Skin epidermis (tissue), 12 donors: ENCODE measurements at regions not wholly inside any gene's neighbourhood (a gene's known extent, or its start where the extent isn't known, plus 50 kb on each side); places are given as distances from the start of the nearest gene placed in this dataset.
"Not testable (repeated sequence)": the region's sequence is repeated elsewhere in the genome, so short reads cannot be mapped to it uniquely, and the experiment has no call there.

ENCODE experiments used
- H3K27ac ChIP-seq, 21 experiments: fragments of 200-600 bp; sonication (generic) in 11 of 21; one replicate each; pipeline ENCODE4 v1.5.0; 2020; ENCODE audit warnings: mild to moderate bottlenecking in 3 of 21, inconsistent platforms in 2 of 21, moderate library complexity in 2 of 21
- H3K4me3 ChIP-seq, 7 experiments: fragments of 200-600 bp; sonication (generic) in 2 of 7; one replicate each; pipeline ENCODE4 v1.5.0; 2020; ENCODE audit warnings: inconsistent platforms in 2 of 7, mild to moderate bottlenecking in 2 of 7, moderate library complexity in 1 of 7

- Histone ChIP-seq H3K27ac (no peak overlapping the region), H3K4me3 (no peak overlapping the region)
Observed at GRCh38 chrX:16316331-16316730, 149.1 kb downstream of the MAGEB17 start.

DNA sequence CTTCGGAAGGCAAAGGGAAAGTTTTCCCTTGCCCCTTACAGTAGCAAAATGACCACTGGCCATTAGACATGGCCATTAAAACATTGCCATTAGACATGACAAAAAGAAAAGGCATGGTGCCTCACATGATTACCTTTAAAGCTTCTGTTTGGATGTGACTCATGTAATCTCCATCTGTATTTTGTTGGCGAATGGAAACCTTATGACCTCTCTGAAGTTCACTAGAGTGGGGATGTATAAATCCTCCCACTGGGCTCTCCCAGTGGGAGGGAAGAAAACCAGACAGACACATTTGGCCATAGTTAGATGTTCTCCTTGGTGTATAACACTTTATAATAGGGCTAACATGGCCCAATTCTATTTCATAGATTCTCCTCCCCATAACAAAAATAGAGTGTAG, 152.6 kb downstream of the MAGEB17 start:
- no peak overlapping the region for H3K4me3 ChIP-seq
- no peak overlapping the region for H3K27ac ChIP-seq

DNA sequence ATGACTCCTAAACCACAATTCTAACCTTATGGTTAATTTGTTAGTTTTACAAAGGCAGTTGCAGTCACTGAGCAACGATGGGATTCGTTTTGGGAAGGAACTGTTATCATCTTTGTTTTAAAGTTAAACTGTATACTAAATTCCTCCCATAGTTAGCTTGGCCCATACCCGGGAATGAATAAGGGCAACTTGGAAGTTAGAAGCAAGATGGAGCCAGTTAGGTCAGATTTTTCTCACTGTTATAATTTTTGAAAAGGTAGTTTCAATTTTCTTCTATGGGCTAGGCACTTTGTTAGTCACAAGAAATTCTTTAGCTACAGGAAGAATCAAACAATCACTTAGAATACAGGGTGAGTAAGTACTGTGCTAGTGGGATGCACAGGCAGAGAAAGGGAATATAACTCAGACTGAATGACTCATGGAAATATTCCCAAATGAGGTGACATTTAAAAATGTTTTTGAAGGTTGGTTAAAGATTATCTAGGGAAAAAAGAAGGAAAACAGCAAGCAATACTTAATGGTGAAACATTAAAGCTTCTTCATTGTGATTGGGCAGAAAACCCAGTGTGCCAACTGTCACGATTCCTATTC, 153.6 kb downstream of the MAGEB17 start:
- H3K4me3 ChIP-seq, result no peak overlapping the region

DNA sequence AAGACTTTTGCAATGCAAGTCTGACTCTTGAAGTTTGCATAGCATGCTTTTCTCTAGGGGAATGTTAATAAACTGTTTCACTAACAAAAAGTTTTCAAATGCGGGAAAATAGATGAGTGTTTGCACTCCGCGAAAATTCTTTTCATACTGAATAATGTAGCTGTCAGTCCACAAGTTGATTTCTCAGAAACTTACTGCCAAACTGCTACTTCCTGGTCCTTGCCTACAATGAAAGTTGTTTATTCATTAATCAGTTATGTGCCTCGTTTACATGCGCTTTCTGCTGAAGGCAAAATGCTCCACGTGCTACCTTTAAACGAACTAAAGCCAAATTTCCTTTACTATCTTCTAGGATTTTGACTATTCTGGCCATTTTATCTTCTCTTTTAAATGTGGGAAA, 166.2 kb downstream of the MAGEB17 start:
- no peak overlapping the region for H3K4me3 ChIP-seq
- no peak overlapping the region for H3K27ac ChIP-seq

More for the DNA sequence above, 153.6 kb downstream of the MAGEB17 start:
- no peak overlapping the region for H3K27ac ChIP-seq

DNA sequence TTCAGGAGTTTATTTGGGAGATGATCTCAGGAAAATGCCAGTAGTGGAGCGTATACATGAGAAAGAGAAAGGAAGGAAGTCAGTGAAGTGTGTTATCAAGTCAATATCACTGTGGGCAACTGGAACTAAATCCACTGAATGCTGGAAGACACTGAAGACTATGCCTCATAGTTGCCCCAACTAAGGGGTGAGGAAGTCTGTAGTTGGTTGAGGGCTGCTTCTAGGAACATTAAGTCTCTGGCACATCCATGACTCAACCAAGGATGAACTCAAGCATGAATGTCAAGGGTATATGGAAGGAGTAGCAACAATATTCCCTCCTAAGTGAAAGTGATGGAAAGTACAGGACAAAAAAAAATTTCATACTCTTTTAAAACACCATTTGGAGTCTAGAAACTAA, 167.9 kb downstream of the MAGEB17 start:
- no peak overlapping the region for H3K4me3 ChIP-seq
- no peak overlapping the region for H3K27ac ChIP-seq

DNA sequence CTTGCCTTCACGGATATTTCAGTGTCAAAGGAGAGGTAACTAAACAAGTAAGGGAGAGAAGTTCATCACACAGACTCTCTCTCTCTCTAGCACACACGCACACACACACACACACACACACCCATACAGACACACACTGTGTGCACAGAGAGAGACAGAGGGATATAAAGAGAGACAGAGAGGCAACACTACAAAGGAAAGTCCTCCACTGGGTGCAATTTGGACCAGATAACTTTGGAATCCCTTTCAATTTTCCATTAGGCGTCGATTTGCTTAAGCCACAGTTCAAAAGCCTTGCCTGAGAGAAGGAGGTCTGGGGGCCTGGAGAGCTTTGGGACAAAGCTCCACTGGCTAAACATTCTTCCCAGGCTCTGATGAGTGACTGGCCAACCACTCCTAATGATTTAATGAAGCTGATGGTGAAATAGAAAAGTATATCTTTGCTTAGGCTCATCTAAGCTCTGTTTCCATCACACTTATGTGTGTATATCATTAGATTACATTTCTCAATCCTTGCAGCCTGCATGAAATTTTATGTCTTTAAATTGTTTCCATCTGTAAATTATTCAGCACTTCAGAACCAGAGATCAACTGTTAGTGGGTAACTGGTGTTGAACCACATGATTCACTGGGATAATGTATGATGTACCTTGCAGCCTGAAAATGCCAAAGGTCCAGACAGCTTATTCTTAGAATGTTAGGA, 180.8 kb downstream of the MAGEB17 start:
- Histone ChIP-seq H3K27ac (no peak overlapping the region), H3K4me3 (no peak overlapping the region)

DNA sequence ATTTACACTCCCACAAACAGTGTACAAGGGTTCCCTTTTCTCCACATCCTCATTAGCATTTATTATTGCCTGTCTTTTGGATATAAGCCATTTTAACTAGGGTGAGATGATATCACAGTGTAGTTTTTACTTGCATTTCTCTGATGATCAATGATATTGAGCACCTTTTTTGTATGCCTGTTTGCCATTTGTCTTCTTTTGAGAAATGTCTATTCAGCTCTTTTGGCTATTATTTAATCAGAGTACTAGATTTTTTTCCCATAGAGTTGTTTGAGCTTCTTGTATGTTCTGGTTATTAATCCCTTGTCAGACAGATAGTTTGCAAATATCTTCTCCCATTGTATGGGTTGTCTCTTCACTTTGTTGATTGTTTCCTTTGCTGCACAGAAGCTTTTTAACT, 190.6 kb downstream of the MAGEB17 start:
- no peak overlapping the region for H3K4me3 ChIP-seq

GRCh38 chrX:16360056-16360455, 192.8 kb downstream of the MAGEB17 start:
- H3K27ac ChIP-seq, H3K4me3 ChIP-seq: not testable (repeated sequence)

More for the DNA sequence above, 190.6 kb downstream of the MAGEB17 start:
- no peak overlapping the region for H3K27ac ChIP-seq

GRCh38 chrX:16368696-16369095, 201.4 kb downstream of the MAGEB17 start:
- Histone ChIP-seq H3K27ac (no peak overlapping the region), H3K4me3 (no peak overlapping the region)

DNA sequence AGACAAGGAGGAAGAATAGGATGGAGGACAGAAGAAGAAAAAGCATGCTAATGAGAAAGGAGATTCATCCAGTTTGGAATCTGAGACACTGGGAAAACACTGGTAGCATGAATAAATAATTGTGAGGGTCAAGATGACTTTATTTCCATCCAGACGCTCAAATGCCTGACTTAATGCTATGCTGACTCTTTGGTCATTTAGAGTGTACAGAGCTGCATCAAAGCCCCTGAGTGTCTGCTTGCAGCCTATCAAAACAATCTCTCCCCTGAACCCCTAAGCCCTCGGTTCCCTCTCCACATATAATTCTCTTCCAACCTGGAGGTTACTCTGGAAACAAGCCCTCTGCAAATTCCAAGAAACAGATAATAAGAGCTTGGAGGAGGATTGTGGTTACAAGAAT, 208.8 kb downstream of the MAGEB17 start:
- H3K27ac ChIP-seq, result no peak overlapping the region

GRCh38 chrX:16386126-16386525, 218.8 kb downstream of the MAGEB17 start:
- Histone ChIP-seq H3K4me3 (no peak overlapping the region), H3K27ac (no peak overlapping the region)

More for the DNA sequence above, 208.8 kb downstream of the MAGEB17 start:
- no peak overlapping the region for H3K4me3 ChIP-seq

GRCh38 chrX:16392597-16392996, 225.3 kb downstream of the MAGEB17 start:
- Histone ChIP-seq H3K27ac (no peak overlapping the region), H3K4me3 (no peak overlapping the region)

GRCh38 chrX:16394290-16394689, 227.0 kb downstream of the MAGEB17 start:
- H3K27ac ChIP-seq, result no peak overlapping the region
- H3K4me3 ChIP-seq, result no peak overlapping the region

DNA sequence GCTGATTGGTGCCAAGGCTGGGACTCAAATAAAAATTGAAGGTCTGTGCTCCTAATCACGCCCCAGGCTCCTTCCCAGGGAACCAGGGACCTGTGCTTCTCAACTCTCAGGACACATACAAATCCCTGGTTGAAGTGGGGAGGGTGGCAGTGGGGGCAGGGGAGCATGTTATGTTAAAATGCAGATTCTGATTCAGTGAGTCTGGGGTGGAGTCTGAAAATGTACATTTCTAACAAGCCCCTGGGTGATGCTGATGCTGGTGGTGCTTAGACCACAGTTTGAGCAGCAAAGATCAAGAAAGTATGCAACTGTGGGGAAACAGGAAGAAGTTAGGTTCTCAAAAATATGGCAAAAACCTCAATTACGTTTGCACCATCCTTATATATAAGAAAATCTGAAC, 236.5 kb downstream of the MAGEB17 start:
- H3K27ac ChIP-seq, result no peak overlapping the region
- no peak overlapping the region for H3K4me3 ChIP-seq

DNA sequence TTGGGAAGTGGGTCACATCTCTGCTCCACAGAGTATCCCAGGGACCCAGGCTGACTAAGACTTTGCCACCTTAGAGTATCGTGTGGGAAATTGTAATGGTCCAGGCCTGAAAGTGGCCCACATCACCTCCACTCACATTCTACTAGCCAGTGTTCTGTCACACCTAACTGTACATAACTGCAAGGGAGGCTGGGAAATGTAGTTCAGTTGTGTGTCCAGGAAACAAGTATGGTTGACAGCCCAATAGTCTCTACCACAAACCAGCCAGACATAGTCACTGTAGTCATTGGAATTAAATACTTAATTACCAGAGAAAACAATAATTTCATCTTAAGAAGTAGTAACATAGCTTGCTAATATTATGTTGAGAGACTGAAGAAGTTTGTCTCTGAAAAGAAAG, 233.4 kb upstream of the S100G start:
- no peak overlapping the region for H3K27ac ChIP-seq

DNA sequence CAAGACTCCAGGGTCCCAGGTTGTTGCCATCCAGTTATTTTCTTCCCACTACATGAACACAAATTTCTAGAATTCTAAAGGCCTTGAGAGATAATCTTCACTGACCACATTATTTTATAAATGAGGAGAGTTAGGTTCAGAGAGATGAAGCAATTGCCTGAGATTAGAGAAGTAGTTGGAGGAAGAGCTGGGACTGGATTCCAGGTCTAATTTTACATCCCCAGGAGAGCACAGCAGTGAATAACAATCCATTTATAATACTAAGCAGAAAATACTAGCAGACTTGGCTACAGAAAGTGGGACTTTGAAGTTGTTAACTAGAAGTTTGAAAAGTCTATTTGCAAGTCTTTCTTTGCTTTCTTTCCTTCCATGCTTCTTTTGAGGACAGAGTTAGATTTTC, 231.3 kb upstream of the S100G start:
- Histone ChIP-seq H3K4me3 (no peak overlapping the region), H3K27ac (no peak overlapping the region)

More for the DNA sequence above, 233.4 kb upstream of the S100G start:
- H3K4me3 ChIP-seq, result no peak overlapping the region

GRCh38 chrX:16427668-16428067, 222.3 kb upstream of the S100G start:
- Histone ChIP-seq H3K4me3 (no peak overlapping the region), H3K27ac (no peak overlapping the region)

- no peak overlapping the region for H3K27ac ChIP-seq
Observed at GRCh38 chrX:16429406-16429805, 220.6 kb upstream of the S100G start.

GRCh38 chrX:16431266-16431665, 218.7 kb upstream of the S100G start:
- Histone ChIP-seq H3K4me3 (no peak overlapping the region), H3K27ac (no peak overlapping the region)

More at GRCh38 chrX:16429406-16429805, 220.6 kb upstream of the S100G start:
- H3K4me3 ChIP-seq, result no peak overlapping the region

DNA sequence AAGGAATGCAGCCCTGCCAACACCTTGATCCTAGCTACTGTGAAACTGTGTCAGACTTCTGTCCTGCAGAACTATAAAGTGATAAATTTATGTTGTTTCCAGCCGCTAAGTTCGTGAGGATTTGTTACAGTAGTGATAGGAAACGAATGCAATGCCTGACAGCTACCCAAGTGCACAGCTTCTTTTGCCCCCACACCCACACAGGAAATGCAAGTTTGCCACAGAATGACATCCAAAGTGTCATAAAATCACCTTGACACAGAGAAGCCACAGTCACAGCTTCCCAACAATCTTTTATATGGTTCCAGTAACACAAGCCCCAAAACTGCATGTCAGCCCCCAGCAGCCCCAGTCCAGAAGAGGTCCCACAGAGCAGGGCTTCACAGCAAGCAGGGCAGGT, 216.9 kb upstream of the S100G start:
- Histone ChIP-seq H3K27ac (no peak overlapping the region), H3K4me3 (no peak overlapping the region)

- H3K4me3 ChIP-seq, result no peak overlapping the region
- H3K27ac ChIP-seq, result no peak overlapping the region
Observed at GRCh38 chrX:16435399-16435986, 214.5 kb upstream of the S100G start.
